KG1 (cell line): ENCODE measurements at regions not wholly inside any gene's neighbourhood (a gene's known extent, or its start where the extent isn't known, plus 50 kb on each side); places are given as distances from the start of the nearest gene placed in this dataset.
"Not testable (repeated sequence)": the region's sequence is repeated elsewhere in the genome, so short reads cannot be mapped to it uniquely, and the experiment has no call there.

Source experiments
- DNase-seq: peaks from one replicate; lab custom pipeline; 2025; lab: John Stamatoyannopoulos, UW

- DNase-seq, result no peak
These were observed 189.7 kb downstream of the C7orf25 start for GRCh38 chr7:42722198-42722597.

GRCh38 chr7:42720991-42721796, 190.7 kb downstream of the C7orf25 start:
- no peak for DNase-seq

- DNase-seq, result no peak
These were observed 191.9 kb downstream of the C7orf25 start for GRCh38 chr7:42720012-42720411.

GRCh38 chr7:42718466-42718865, 193.4 kb downstream of the C7orf25 start:
- not testable (repeated sequence) for DNase-seq

- no peak for DNase-seq
These were observed 197.5 kb downstream of the C7orf25 start for GRCh38 chr7:42714356-42714755.

GRCh38 chr7:42709284-42709683, 202.6 kb downstream of the C7orf25 start:
- no peak for DNase-seq

- no peak for DNase-seq
These were observed 207.2 kb downstream of the C7orf25 start for GRCh38 chr7:42704710-42705109.

- DNase-seq, result no peak
These were observed 209.2 kb downstream of the C7orf25 start for GRCh38 chr7:42702647-42703046.

GRCh38 chr7:42700406-42701327, 211.2 kb downstream of the C7orf25 start:
- DNase-seq, result no peak

GRCh38 chr7:42699380-42700178, 212.3 kb downstream of the C7orf25 start:
- no peak for DNase-seq

- no peak for DNase-seq
These were observed 213.1 kb downstream of the C7orf25 start for GRCh38 chr7:42698600-42699374.

GRCh38 chr7:42694894-42695507, 216.9 kb downstream of the C7orf25 start:
- DNase-seq, result no peak

- DNase-seq, result no peak
These were observed 218.1 kb downstream of the C7orf25 start for GRCh38 chr7:42693722-42694121.

- DNase-seq, result no peak
These were observed 219.2 kb downstream of the C7orf25 start for GRCh38 chr7:42692621-42693020.

GRCh38 chr7:42690794-42691639, 220.9 kb downstream of the C7orf25 start:
- no peak for DNase-seq

- no peak for DNase-seq
These were observed 222.2 kb downstream of the C7orf25 start for GRCh38 chr7:42689626-42690025.

GRCh38 chr7:42688056-42688371, 223.9 kb downstream of the C7orf25 start:
- DNase-seq, result no peak

- no peak for DNase-seq
These were observed 224.4 kb downstream of the C7orf25 start for GRCh38 chr7:42687211-42688055.

- DNase-seq, result no peak
These were observed 225.2 kb downstream of the C7orf25 start for GRCh38 chr7:42686594-42687156.
